ENCODE measurements at regions not wholly inside any gene's neighbourhood (a gene's known extent, or its start where the extent isn't known, plus 50 kb on each side); places are given as distances from the start of the nearest gene placed in this dataset.
"Not testable (repeated sequence)": the region's sequence is repeated elsewhere in the genome, so short reads cannot be mapped to it uniquely, and the experiment has no call there.

GRCh38 chrX:121169099-121170035 lies 122.0 kb downstream of the GLUD2 start:
- DNase-seq (ENCODE audit: low read depth in 2 of 2) = no peak

- DNase-seq (ENCODE audit: low read depth in 2 of 2) = no peak
Measured at GRCh38 chrX:121172703-121173102, 125.3 kb downstream of the GLUD2 start.

GRCh38 chrX:121179972-121180371 lies 132.6 kb downstream of the GLUD2 start:
- no peak for DNase-seq (ENCODE audit: low read depth in 2 of 2)

- DNase-seq (ENCODE audit: low read depth in 2 of 2) = no peak
Measured at GRCh38 chrX:121191779-121192178, 144.4 kb downstream of the GLUD2 start.

- no peak for DNase-seq (ENCODE audit: low read depth in 2 of 2)
Measured at GRCh38 chrX:121195719-121196118, 148.3 kb downstream of the GLUD2 start.

- DNase-seq (ENCODE audit: low read depth in 2 of 2) = not testable (repeated sequence)
Measured at GRCh38 chrX:121196872-121197444, 149.5 kb downstream of the GLUD2 start.

- no peak for DNase-seq (ENCODE audit: low read depth in 2 of 2)
Measured at GRCh38 chrX:121208563-121208962, 161.2 kb downstream of the GLUD2 start.

GRCh38 chrX:121216641-121217374 lies 169.4 kb downstream of the GLUD2 start:
- no peak for DNase-seq (ENCODE audit: low read depth in 2 of 2)

- DNase-seq (ENCODE audit: low read depth in 2 of 2) = no peak
Measured at GRCh38 chrX:121221322-121221977, 174.0 kb downstream of the GLUD2 start.

GRCh38 chrX:121227888-121228287 lies 180.5 kb downstream of the GLUD2 start:
- no peak for DNase-seq (ENCODE audit: low read depth in 2 of 2)

- no peak for DNase-seq (ENCODE audit: low read depth in 2 of 2)
Measured at GRCh38 chrX:121231566-121232358, 184.4 kb downstream of the GLUD2 start.

GRCh38 chrX:121236040-121236439 lies 188.6 kb downstream of the GLUD2 start:
- DNase-seq (ENCODE audit: low read depth in 2 of 2) = no peak

GRCh38 chrX:121238093-121238492 lies 190.7 kb downstream of the GLUD2 start:
- no peak for DNase-seq (ENCODE audit: low read depth in 2 of 2)

GRCh38 chrX:121244511-121244910 lies 197.1 kb downstream of the GLUD2 start:
- no peak for DNase-seq (ENCODE audit: low read depth in 2 of 2)

GRCh38 chrX:121245763-121246162 lies 198.4 kb downstream of the GLUD2 start:
- DNase-seq (ENCODE audit: low read depth in 2 of 2) = no peak

GRCh38 chrX:121254336-121254735 lies 206.9 kb downstream of the GLUD2 start:
- DNase-seq (ENCODE audit: low read depth in 2 of 2) = no peak

- no peak for DNase-seq (ENCODE audit: low read depth in 2 of 2)
Measured at GRCh38 chrX:121256647-121257046, 209.2 kb downstream of the GLUD2 start.

- no peak for DNase-seq (ENCODE audit: low read depth in 2 of 2)
Measured at GRCh38 chrX:121258545-121258944, 211.1 kb downstream of the GLUD2 start.

GRCh38 chrX:121259170-121259569 lies 211.8 kb downstream of the GLUD2 start:
- DNase-seq (ENCODE audit: low read depth in 2 of 2) = no peak

GRCh38 chrX:121260596-121261240 lies 213.3 kb downstream of the GLUD2 start:
- DNase-seq (ENCODE audit: low read depth in 2 of 2) = no peak

- no peak for DNase-seq (ENCODE audit: low read depth in 2 of 2)
Measured at GRCh38 chrX:121283921-121284320, 236.5 kb downstream of the GLUD2 start.
